NCI-H2081 (cell line): ENCODE measurements at regions not wholly inside any gene's neighbourhood (a gene's known extent, or its start where the extent isn't known, plus 50 kb on each side); places are given as distances from the start of the nearest gene placed in this dataset.
A peak's percentile ranks its signal among the peaks of the same experiment; 100 is the strongest.

Experiments
- DNase-seq, 2 experiments: peaks; one replicate each; lab custom pipeline; 2025; lab: John Stamatoyannopoulos, UW

GRCh38 chr12:29041621-29042020, 107.5 kb upstream of the FAR2 start:
- no peak for DNase-seq

DNA sequence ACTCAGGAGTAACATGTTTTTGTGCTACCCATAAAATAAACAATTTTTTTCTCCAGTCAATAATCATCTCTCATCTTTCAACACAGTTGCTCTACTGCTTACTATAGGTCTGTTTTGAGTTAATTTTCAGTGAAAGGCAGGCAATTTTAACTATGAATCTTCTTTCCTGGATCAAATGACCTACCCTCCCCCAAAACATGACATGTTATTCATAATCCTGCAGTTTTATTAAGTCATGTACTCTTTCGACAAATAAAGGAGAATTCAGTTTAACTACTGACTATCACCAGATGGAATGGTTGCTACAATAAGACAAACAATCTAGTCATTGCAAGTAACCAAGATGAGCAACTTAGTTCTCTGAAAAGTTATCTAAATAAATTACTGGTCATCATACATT, 106.0 kb upstream of the FAR2 start:
- DNase-seq: no peak

- DNase-seq: no peak
These were observed 104.3 kb upstream of the FAR2 start for GRCh38 chr12:29044799-29045198.

DNA sequence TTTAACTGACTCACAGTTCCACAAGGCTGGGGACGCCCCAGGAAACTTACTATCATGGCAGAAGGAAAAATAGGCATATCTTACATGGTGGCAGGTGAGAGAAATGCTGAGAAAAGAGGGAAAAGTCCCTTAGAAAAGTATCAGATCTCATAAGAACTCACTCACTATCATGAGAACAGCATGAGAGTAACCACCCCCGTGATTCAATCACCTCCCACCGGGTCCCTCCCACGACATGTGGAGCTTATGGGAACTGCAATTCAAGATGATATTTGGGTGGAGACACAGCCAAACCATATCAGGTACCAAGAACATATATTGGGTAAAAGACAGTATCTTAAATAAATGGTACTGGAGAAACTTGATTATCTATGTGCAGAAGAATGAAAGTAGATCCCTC, 100.3 kb upstream of the FAR2 start:
- no peak for DNase-seq

GRCh38 chr12:29050503-29050902, 98.6 kb upstream of the FAR2 start:
- DNase-seq: no peak

GRCh38 chr12:29051221-29051620, 97.9 kb upstream of the FAR2 start:
- DNase-seq: no peak

DNA sequence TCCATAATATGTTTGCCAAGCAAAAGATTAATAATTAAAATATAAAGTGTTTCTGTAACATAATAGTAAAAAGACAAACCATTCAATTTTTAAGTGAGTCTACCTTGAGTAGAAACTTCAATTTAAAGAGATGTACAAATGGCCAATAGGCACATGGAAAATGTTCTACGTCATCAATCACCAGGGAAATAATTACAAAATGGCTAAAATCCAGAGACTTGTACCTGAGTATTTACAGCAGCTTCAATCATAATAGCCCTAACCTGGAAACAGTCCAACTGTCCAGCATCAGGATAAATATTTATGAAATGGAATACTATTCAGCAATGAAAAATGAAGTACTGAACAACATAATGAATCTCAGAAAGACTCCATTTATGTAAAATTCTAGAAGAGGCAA, 95.5 kb upstream of the FAR2 start:
- DNase-seq: no peak

GRCh38 chr12:29054858-29055663, 94.0 kb upstream of the FAR2 start:
- DNase-seq: no peak

DNA sequence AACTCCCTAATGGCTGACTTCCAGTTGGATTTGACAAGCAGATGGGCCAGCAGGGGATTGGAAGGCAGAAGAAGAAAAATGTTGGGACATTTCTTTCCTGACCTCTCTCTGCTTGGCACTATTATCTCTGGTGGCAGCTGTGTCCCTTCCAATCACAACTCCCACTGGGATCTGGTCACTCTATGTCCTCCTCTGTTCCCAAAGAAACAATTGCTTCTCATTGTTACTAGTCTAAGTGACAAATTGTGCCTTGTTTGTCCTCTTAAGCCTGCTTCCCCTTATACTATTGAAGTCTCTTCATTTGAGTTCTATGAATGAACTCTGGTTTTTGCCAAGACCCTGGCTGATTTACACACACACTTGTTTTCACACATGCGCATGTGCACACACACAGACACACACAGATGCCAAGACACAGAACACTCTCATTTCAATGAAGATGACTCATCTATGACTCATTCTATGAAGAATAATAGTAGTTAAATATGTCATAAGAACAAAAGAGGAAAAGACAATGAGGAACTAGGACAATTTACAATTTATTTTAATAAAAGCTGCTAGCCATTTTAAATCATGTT, 83.0 kb upstream of the FAR2 start:
- DNase-seq: no peak

- no peak for DNase-seq
These were observed 81.6 kb upstream of the FAR2 start for GRCh38 chr12:29067430-29067829.

- DNase-seq: no peak
These were observed 78.8 kb upstream of the FAR2 start for GRCh38 chr12:29070309-29070708.

DNA sequence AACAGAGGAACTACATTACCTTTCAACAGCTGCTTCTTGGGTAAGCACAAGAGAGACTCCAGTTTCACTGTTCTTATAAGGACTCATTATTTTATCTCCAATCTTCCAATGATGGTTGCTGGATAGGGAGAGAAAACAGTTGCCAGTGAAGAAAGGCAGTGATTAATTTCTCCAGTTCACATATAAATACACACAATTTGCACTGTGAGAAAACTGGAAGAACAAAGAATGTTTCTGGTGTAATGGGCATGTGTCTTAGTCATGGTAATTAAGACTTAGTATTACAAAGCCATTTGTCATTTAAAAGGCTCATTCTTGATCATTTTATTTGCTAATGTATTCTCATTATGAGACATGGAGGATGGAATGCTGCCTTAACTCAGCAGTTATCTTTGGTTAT, 78.0 kb upstream of the FAR2 start:
- DNase-seq: no peak

GRCh38 chr12:29072631-29073030, 76.4 kb upstream of the FAR2 start:
- DNase-seq: no peak

GRCh38 chr12:29073631-29074239, 75.3 kb upstream of the FAR2 start:
- DNase-seq: peak; percentile 10 to 23

- no peak for DNase-seq
These were observed 68.0 kb upstream of the FAR2 start for GRCh38 chr12:29081101-29081500.

GRCh38 chr12:29082522-29082921, 66.6 kb upstream of the FAR2 start:
- DNase-seq: no peak

DNA sequence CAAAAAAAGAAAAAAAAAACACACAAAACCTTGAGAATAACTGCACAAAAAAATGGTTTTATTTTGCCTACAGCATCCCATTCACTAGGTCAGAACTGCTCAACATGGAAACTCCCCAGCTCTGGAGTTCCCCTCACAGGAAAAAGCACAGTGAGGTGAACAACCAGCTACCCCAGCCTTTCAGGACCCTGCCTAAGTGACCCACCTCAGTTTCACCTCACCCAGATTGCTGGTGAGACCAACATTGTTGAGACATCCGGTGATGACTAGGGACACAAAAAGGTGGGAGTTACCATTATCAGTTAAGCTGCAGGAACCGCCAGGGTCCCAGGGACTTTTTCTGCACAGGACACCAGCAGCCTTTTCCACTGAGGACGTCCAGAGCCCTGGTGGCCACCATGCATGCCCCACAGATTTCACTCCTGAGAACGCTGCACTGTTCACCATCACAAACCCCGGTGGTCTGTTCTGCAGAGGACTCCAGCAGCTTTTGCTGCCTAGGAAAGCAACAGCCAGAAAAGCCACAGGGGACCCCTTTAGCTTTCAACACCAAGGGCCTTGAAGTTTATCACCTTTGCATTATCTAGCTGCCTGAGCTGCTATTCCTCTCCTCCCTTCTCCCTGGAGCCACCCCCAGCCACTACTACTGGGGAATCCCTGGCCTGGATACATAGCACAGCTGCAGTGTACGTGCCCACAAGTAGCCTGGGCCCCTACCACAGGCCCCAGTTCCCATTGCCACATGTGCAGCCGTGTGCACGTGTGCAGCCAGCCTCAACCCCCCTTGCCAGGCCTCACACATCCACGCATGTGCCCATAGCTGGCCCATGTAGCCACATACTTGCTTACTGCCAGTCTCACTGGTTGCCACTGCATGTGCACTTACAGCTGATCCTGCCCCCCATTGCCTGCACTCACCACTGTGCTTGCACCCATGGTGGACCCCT, 62.5 kb upstream of the FAR2 start:
- DNase-seq: no peak

DNA sequence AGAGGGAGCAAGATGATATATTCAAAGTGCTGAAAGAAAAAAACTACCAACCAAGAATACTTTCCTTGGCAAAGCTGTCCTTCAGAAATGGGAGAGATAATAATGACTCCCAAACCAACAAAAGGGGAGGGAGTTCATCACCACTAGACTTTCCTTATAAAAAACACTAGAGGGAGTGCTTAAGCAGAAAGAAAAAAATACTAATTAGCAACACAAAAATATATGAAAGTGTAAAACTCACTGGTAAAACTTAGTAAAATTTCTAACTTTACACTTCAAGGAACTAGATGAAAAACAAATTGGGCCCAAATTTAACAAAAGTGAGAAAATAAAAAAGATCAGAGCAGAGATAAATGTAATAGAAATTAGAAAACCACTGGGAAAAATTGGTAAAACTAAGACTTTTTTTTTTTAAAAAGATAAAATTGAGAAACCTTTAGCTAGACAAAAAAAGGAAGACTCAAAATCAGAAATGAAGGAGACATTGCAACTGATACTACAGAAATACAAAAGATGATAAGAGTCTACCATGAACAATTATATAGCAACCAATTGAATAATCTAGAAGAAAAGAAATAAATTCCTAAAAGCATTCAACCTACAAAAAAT, 60.4 kb upstream of the FAR2 start:
- DNase-seq: no peak
